Adrenal gland (tissue), 9 donors: ENCODE measurements at regions not wholly inside any gene's neighbourhood (a gene's known extent, or its start where the extent isn't known, plus 50 kb on each side); places are given as distances from the start of the nearest gene placed in this dataset.

Experiments used
- DNase-seq, 7 donors: peaks; one replicate each; pipeline ENCODE4 v3.0.0-alpha.2; 2019 to 2020
- H3K27ac ChIP-seq, 5 donors: fragments of 200-600 bp; sonication (generic) in 4 of 5; 1 replicate in 3 of 5; 2 replicates in 2 of 5; pipeline versions ENCODE4 v1.5.1 to v1.8.0; 2016 to 2020; ENCODE audit warnings: mild to moderate bottlenecking in 1 of 5
- H3K27me3 ChIP-seq: fragments of 200-600 bp; 2 replicates; pipeline ENCODE4 v1.8.0; 2021
- H3K36me3 ChIP-seq, 2 donors: fragments of 200-600 bp; replicated peaks in 1 of 2; 1 replicate in 1 of 2; 2 replicates in 1 of 2; pipeline versions ENCODE4 v1.5.1 to v1.8.0; 2018 to 2022
- H3K4me1 ChIP-seq, 2 donors: fragments of 200-600 bp; replicated peaks in 1 of 2; 1 replicate in 1 of 2; 2 replicates in 1 of 2; pipeline versions ENCODE4 v1.5.1 to v1.8.0; 2018 to 2021
- H3K4me3 ChIP-seq, 4 donors: fragments of 200-600 bp; sonication (generic) in 3 of 4; one replicate each; pipeline ENCODE4 v1.5.1; 2016 to 2018
- H3K9me3 ChIP-seq, 3 donors: fragments of 200-600 bp; sonication (generic) in 1 of 3; replicated peaks in 1 of 3; 1 replicate in 2 of 3; 2 replicates in 1 of 3; pipeline versions ENCODE4 v1.5.1 to v1.8.0; 2016 to 2021
- POLR2A ChIP-seq, 2 donors: fragments of 450-650 bp; IDR thresholded peaks; one replicate each; pipeline ENCODE4 v1.6.1; 2017; ENCODE audit warnings: antibody characterized with exemption in 2 of 2, mild to moderate bottlenecking in 2 of 2, moderate library complexity in 1 of 2
- WGBS, 4 donors: extraction: QIAGEN DNeasy Blood & Tissue Kit in 2 of 4; methylation state at CpG; one replicate each; pipeline versions ENCODE4 v1.1.5 to v1.1.7; 2013 to 2017; 5-methylcytosine and 5-hydroxymethylcytosine counted together
- intact Hi-C, 2 donors: fragments of 100-400 bp; cut with DNase I; formaldehyde crosslinking; loops; one replicate each; pipeline versions ENCODE4 v1.14.1 to v1.15.0; 2022 to 2023
- TF ChIP-seq, protein P1 (sequence below), 6 experiments: fragments of 450-650 bp in 4 of 6; fragments of 200-600 bp in 2 of 6; sonication (generic) in 1 of 6; IDR thresholded peaks; 1 replicate in 5 of 6; 2 replicates in 1 of 6; pipeline versions ENCODE4 v1.5.1 to v1.8.0; 2016 to 2021; ENCODE audit warnings: antibody characterized with exemption in 6 of 6, mild to moderate bottlenecking in 2 of 6, moderate library complexity in 1 of 6
- donor health status: healthy with polysubstance abuse.
- donor health status: Bipolar disorder and iron deficiency.
- donor health status: DM: yes; HTN: yes; CAD: no.
- donor health status: DM: no; HTN: no; CAD: no.
- donor health status: DM: no; HTN: no; CAD: no.

DNA sequence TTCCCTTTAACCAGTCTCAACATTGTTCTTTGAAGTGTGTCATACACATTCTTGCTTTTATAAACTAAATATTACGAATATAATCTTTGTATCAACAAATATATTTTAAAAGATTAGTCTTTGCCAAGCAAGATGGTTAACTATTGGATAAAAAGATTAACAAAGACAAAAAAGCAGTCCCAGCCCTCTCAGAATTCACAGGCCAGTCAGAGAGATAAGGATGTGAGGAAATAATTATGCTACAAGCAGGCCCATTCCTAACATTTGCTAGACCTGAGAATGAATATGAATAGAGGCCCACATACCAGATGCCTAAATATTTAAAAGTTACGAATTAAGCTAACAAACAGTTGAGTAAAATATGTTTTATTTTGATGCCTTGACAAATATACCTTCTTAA is 457.7 kb downstream of the CETN3 start:
- intact Hi-C loops = no loop called here
- Histone ChIP-seq H3K27me3 (no peaks in the 10 kb centered on the region), H3K4me1 (no peaks in the 10 kb centered on the region), H3K9me3 (no peaks in the 10 kb centered on the region), H3K36me3 (no peaks in the 10 kb centered on the region), H3K4me3 (no peak overlapping the region), H3K27ac (no peak overlapping the region)
- no peak for DNase-seq
- TF ChIP-seq, protein P1, sequence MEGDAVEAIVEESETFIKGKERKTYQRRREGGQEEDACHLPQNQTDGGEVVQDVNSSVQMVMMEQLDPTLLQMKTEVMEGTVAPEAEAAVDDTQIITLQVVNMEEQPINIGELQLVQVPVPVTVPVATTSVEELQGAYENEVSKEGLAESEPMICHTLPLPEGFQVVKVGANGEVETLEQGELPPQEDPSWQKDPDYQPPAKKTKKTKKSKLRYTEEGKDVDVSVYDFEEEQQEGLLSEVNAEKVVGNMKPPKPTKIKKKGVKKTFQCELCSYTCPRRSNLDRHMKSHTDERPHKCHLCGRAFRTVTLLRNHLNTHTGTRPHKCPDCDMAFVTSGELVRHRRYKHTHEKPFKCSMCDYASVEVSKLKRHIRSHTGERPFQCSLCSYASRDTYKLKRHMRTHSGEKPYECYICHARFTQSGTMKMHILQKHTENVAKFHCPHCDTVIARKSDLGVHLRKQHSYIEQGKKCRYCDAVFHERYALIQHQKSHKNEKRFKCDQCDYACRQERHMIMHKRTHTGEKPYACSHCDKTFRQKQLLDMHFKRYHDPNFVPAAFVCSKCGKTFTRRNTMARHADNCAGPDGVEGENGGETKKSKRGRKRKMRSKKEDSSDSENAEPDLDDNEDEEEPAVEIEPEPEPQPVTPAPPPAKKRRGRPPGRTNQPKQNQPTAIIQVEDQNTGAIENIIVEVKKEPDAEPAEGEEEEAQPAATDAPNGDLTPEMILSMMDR (IDR thresholded peaks at IDR 0.05) = no peak
- no peak for TF ChIP-seq POLR2A (IDR thresholded peaks at IDR 0.05)
- WGBS, 4 donors = 68 to 80% (median 73%) methylated on average over 2 of the region's 2 CpGs

DNA sequence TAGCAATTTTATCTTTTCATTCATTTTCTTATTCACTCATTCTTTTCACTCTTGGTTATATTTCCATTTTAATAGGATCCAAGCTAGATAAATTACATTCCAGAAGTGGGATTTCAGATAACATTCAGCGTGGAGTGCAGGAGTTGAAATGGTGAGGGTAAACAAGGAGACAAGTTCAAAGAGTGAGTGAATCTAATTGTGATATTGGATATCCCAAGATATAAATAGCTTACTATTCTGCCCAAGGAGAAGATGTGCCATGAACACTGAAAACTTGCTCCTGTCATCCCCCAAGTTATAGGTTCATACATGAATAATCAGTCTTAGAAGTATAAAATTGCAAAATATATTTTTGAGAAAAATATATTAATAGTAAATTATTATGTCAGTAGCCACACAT is 459.3 kb downstream of the CETN3 start:
- Histone ChIP-seq H3K4me3 (no peak overlapping the region), H3K27ac (no peak overlapping the region), H3K36me3 (no peaks in the 10 kb centered on the region), H3K9me3 (no peaks in the 10 kb centered on the region), H3K4me1 (no peaks in the 10 kb centered on the region), H3K27me3 (no peaks in the 10 kb centered on the region)
- no peak for DNase-seq
- 73 to 81% (median 76%) methylated on average over 1 of the region's 1 CpG for WGBS, 4 donors
- no peak for TF ChIP-seq POLR2A (IDR thresholded peaks at IDR 0.05)
- TF ChIP-seq, protein P1 (IDR thresholded peaks at IDR 0.05) = no peak
- intact Hi-C loops = no loop called here

DNA sequence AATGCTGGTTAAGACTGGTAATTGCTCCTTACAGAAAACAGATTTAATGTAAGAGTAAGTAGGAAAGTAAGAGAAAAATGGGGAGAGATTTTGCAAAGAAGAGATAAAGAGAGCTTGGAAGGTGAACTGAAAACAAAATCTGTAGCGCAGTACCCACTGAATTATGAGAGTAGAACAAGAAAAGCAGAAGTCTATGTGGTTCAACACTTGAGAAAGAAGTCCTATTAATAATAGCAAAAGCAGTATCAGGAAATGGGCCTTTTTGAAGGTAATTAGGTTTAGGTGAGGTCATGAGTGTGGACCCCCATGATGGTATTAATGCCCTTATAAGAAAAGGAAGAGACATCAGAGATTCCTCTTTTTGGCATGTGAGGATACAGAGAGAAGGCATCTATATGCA is 460.6 kb downstream of the CETN3 start:
- no peaks in the 10 kb centered on the region for H3K36me3 ChIP-seq
- no peak overlapping the region for H3K27ac ChIP-seq
- H3K4me1 ChIP-seq = no peaks in the 10 kb centered on the region
- H3K4me3 ChIP-seq = no peak overlapping the region
- no peak for DNase-seq
- WGBS, 4 donors = 84 to 100% (median 86%) methylated on average over 1 of the region's 1 CpG
- no peaks in the 10 kb centered on the region for H3K27me3 ChIP-seq
- intact Hi-C loops = no loop called here
- H3K9me3 ChIP-seq = no peaks in the 10 kb centered on the region
- TF ChIP-seq, protein P1 (IDR thresholded peaks at IDR 0.05) = no peak
- TF ChIP-seq POLR2A (IDR thresholded peaks at IDR 0.05) = no peak

DNA sequence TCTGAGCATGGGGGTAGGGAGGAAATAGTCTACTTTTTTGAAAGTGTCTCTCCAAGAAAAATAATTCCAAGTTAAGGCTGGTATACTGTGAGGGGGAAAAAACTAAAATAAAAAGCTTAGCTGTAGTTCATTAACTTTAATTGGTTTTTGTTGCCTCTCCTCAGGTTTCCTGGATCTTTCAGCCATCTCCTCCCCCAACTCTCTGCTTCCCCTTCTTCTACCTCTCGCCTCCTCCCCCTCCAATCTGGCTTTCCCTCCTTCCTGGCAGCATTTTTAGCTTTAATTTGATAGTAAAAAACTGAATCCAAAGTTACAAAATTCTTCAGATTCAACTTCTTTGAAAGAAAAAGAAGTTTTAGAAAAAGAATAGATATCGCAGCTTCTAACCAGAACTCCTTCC is 462.6 kb downstream of the CETN3 start:
- H3K4me3 ChIP-seq = no peak overlapping the region
- intact Hi-C loops = no loop called here

More for the DNA sequence above, 462.6 kb downstream of the CETN3 start:
- Histone ChIP-seq H3K27ac (no peak overlapping the region), H3K27me3 (no peaks in the 10 kb centered on the region), H3K9me3 (no peaks in the 10 kb centered on the region), H3K36me3 (no peaks in the 10 kb centered on the region), H3K4me1 (no peaks in the 10 kb centered on the region)
- 43 to 80% (median 56%) methylated on average over 2 of the region's 2 CpGs for WGBS, 4 donors
- no peak for TF ChIP-seq POLR2A (IDR thresholded peaks at IDR 0.05)
- TF ChIP-seq, protein P1 (IDR thresholded peaks at IDR 0.05) = no peak
- DNase-seq = no peak
